ENCODE measurements at regions not wholly inside any gene's neighbourhood (a gene's known extent, or its start where the extent isn't known, plus 50 kb on each side); places are given as distances from the start of the nearest gene placed in this dataset.

DNA sequence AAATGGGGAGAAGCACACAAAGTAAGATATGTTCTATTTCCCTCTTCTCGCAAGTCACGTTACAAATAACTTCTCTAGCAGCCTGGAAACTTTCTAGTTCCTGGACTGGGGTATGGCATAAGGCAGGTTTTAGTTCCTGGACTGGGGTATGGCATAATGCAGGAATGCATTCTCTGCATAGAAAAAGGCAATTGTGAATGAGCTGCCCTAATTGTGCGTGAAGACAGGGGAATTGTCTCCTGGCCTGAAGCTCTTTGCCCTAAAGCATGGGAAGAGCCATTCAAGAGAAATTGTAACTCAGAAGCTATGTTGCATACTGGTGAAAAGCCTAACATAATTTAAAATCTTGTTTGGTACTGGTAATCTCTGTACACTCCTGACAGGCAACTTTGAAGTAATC lies 54.3 kb upstream of the CBLB start:
- no peak for DNase-seq (ENCODE audit: low read depth in 4 of 4, low spot score in 1 of 4)

- DNase-seq (ENCODE audit: low read depth in 4 of 4, low spot score in 1 of 4) = no peak
Measured at GRCh38 chr3:105927741-105928140, 58.9 kb upstream of the CBLB start.

- DNase-seq (ENCODE audit: low read depth in 4 of 4, low spot score in 1 of 4) = no peak
Measured at GRCh38 chr3:105930733-105931132, 61.9 kb upstream of the CBLB start.

DNA sequence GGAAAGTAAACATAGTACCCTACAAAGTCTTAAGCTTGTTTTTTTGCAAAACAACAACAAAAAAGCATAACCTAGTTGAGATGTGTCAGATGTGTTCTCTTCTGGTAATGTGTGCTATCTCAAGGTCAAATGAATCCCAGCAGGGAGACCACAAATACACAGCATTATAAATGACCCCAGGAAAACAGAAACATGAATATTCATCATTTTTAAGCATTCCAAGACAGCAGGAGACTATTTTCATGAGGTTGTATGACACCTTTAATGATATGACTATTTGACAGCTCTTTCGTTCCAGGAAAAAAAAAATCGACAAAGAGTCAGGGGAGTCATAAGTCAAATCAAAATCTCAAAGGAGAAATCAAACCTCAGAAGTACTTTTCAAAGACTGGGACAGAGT lies 62.7 kb upstream of the CBLB start:
- DNase-seq (ENCODE audit: low read depth in 4 of 4, low spot score in 1 of 4) = no peak

DNA sequence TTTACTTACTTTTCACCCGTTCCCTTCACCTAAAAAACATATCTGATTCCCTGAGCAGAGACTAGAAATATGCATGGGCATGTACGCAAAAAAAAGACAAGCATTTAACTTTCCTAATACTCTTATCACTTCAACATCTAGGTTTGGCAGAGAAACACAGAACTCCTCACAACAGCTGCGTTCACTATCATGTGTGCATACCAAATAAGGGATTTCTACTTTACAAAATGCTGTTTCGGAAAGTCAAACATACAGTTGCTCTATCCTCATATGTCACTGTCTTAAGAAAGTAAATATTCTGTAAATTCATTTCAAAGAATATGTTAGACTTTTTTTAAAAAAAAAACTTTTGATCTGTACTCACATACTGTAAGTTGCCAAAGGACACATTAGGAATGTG lies 65.1 kb upstream of the CBLB start:
- no peak for DNase-seq (ENCODE audit: low read depth in 4 of 4, low spot score in 1 of 4)

GRCh38 chr3:105938101-105938500 lies 69.3 kb upstream of the CBLB start:
- DNase-seq (ENCODE audit: low read depth in 4 of 4, low spot score in 1 of 4) = no peak

DNA sequence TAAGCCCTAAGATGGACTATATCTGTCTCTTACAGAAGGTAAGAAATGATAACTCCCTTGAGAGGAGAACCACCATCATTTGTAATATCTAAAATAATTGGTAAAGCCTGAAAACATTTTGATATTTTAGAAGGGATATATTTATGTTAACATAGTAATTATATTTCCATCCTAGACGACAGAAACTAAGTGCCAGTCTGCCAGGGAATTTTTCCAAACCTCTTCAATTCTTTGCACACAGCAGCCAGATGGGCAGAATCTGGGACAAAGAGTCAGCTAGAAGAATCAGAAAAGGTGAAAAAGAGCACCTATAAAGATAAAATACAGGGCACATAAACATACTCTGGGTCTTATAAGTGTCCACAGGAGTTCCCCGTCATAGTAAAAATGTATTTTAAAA lies 70.0 kb upstream of the CBLB start:
- no peak for DNase-seq (ENCODE audit: low read depth in 4 of 4, low spot score in 1 of 4)

DNA sequence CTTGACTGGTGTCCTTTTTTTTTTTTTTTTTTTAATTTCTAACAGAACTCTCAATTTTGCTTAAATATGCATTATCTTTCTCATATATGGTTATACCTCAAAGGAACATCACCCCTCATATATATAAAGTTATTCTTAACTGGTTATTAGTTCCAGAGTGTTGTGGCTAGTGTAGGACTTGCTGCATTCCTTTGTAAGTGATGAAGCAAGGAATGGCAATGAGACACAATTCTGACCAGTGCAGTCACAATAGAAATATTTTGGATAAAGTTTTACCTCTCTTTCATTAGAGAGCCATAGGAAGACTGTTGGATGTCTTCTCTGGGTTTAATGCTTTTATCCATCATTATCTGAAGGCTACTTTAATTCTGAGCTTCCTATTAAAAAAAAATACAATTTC lies 75.5 kb upstream of the CBLB start:
- no peak for DNase-seq (ENCODE audit: low read depth in 4 of 4, low spot score in 1 of 4)

DNA sequence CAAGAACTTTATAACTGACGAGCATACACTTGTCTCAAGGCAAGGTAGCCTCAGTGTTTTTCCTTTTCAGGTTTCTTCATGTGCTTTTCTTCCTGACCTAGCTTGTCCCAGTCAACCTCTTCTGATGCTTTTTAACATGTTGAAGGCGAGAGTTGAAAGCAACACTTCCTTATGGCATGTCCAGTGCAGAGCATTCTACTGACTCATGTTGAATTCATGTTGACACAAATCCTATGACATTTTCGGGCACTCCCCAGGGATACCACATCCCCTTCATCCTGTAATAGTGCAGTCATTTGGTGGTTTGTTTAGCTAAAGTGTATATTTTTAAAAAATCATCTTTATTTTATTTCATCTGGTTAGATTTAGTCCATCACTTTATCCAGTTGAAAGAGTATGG lies 75.9 kb upstream of the CBLB start:
- no peak for DNase-seq (ENCODE audit: low read depth in 4 of 4, low spot score in 1 of 4)

DNA sequence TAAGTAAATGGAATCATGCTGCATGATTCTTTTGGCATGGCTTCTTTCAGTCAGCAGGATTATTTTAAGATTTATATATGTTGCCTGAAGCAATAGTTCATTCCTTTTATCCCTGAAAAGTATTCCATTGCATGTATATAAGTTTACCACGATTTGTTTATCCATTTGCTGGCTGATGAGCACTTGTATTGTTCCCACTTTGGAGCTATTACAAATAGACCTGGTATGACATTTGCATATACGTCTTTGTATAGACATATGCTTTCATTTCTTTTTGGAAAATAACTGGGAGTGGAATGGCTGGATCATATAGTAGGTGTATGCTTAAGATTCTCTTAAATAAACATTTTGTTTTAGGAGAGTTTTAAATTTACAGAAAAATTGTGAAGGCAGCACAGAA lies 79.3 kb upstream of the CBLB start:
- DNase-seq (ENCODE audit: low read depth in 4 of 4, low spot score in 1 of 4) = no peak

GRCh38 chr3:105950881-105951600 lies 82.2 kb upstream of the CBLB start:
- no peak for DNase-seq (ENCODE audit: low read depth in 4 of 4, low spot score in 1 of 4)

GRCh38 chr3:105953831-105954230 lies 85.0 kb upstream of the CBLB start:
- no peak for DNase-seq (ENCODE audit: low read depth in 4 of 4, low spot score in 1 of 4)

DNA sequence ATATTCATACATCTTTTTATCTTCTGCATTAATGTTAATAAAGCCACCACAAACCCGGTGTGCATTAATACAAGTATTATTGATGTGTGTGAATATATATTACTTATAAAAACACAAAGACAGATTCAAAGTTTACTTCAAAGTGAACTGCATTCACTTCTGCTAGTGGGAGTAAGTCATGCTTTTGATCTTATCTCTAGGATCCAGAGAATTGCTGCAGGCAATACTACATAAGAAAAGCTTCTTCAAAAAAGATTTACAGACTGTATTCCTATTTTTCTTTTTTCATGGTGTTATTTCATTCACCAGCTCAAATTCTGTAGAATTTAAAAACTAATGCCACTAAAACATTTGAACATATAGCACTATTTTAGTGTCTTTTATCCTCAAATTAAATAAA lies 87.5 kb upstream of the CBLB start:
- DNase-seq (ENCODE audit: low read depth in 4 of 4, low spot score in 1 of 4) = no peak

GRCh38 chr3:105957722-105958121 lies 88.9 kb upstream of the CBLB start:
- no peak for DNase-seq (ENCODE audit: low read depth in 4 of 4, low spot score in 1 of 4)

DNA sequence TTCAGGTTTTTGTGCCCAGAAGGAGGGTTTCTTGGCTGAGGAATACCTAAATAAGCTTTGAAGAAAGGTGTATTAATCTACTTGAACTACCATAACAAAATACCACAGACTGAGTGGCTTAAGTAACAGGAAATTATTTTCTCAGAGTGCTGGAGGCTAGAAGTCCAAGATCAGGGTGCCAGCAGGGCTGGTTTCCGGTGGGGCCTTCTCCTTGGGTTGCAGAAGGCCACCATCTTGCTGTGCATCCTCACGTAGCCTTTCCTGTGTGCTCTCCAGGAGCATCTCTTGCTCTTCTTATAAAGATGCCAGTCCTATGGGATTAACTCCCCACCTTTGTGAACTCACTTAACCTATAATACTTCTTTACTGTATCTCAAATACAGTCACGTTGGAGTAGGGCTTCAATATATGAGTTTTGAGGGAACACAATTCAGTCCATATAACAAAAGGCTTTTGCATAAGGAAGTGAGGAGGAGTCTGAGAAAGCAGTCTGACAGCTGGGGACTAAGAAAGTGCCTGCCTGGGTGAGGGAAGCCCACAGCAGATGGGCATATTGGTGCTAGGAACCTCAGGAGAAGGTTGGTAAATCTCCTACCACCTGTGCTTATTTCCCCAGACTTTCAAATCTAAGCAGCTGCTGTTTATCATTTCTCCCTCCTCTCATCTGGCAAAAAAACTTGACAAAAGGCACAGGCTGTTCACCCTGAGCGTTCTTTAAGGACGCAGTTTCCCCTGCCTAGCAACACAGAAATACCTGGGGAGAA lies 89.6 kb upstream of the CBLB start:
- no peak for DNase-seq (ENCODE audit: low read depth in 4 of 4, low spot score in 1 of 4)

DNA sequence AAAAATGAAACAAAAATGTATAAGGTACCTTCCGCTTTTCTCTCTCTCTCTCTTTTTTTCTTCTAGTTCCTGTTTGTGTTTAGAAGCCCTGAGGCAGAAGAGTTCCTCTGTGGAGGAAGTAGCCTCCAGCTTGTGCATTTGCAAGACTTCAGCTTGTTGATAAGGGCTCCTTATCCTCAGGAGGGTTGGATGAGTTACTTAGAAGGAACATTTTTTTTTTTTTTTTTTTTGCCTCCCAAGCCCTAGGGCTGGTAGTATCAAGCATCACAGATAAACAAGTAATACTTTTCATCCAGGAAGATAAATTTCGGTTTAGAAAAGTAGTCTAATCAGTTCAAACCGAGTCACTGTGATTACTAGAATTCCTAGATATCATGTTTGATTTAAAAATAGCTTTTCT lies 91.0 kb upstream of the CBLB start:
- no peak for DNase-seq (ENCODE audit: low read depth in 4 of 4, low spot score in 1 of 4)

DNA sequence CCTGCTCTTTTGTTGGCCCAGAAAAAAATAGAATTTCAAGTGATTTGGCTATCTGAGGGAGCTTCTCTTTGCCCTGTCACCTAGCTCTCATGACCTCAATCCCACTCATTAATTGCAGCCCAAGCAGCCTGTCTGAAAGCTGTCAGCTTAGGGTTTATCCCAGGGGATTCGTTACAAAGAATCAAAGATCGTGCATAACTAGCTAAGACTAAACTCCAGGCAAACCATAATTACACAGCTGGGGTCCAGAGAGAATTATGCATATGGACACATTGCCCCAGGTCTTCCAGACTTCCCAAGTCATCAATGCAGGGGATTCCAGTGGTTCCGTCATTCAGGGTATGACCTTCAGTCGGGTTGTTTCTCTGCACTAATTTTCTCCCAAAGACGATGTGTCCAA lies 91.6 kb upstream of the CBLB start:
- DNase-seq (ENCODE audit: low read depth in 4 of 4, low spot score in 1 of 4) = no peak

- DNase-seq (ENCODE audit: low read depth in 4 of 4, low spot score in 1 of 4) = no peak
Measured at GRCh38 chr3:105963161-105963560, 94.3 kb upstream of the CBLB start.

DNA sequence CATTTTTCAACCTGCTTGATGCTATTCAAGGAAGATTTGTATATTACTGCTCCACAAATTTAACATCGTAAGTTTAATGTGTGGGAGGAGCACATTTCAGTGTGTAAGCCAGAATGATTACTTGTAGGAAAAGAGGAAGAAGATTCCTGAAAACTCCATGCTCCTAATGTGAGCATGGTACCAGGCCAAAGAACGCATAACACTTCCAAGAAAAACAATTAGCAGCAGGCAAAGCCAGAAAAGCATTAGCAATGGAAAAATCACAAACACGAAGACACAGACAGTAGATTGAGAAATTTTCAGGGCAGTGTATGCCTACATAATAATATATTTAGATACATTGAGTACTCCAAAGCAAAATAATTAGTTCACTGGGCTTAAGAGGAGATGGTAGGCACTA lies 96.6 kb upstream of the CBLB start:
- DNase-seq (ENCODE audit: low read depth in 4 of 4, low spot score in 1 of 4) = no peak

DNA sequence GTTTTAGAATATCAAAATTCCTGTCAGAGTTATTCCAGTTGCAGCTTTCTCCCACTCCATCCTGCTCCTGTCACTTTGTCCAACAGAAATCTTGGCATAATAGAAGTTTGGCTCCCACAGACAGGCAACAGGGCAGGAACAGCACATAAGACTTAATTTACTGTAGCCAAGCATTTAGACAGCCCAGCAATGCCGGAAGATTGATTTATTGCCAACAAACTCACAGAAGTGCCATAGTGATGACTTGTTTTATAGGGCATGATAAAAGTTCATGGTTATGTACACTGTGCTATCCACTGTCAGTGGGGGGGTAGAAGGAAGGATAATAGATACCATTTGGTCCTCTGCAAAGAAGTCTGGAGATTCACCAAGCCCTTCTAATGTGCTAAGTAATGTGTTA lies 98.3 kb upstream of the CBLB start:
- DNase-seq (ENCODE audit: low read depth in 4 of 4, low spot score in 1 of 4) = no peak

- DNase-seq (ENCODE audit: low read depth in 4 of 4, low spot score in 1 of 4) = no peak
Measured at GRCh38 chr3:105970283-105970682, 101.5 kb upstream of the CBLB start.

DNA sequence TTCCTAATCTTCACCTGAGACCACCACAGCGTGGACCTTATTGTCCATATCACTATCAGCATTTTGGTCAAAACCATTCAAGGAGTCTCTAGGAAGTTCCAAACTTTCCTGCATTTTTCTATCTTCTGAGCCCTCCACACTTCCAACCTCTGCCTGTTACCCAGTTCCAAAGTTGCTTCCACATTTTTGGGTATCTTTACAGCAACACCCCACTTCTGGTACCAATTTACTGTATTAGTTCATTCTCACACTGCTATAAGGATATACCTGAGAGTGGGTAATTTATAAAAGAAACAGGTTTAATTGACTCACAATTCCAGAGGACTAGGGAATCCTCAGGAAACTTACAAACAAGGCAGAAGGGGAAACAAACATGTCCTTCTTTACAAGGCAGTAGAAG lies 103.3 kb upstream of the CBLB start:
- no peak for DNase-seq (ENCODE audit: low read depth in 4 of 4, low spot score in 1 of 4)

- no peak for DNase-seq (ENCODE audit: low read depth in 4 of 4, low spot score in 1 of 4)
Measured at GRCh38 chr3:105974381-105974780, 105.6 kb upstream of the CBLB start.
